GM12878 (cell line): ENCODE measurements at regions not wholly inside any gene's neighbourhood (a gene's known extent, or its start where the extent isn't known, plus 50 kb on each side); places are given as distances from the start of the nearest gene placed in this dataset.
A peak's percentile ranks its signal among the peaks of the same experiment; 100 is the strongest.

Source experiments
- ASH2L ChIP-seq: fragments of 300-600, 200-600 bp; sonication (generic); IDR thresholded peaks from 2 replicates; pipeline ENCODE4 v1.6.1; 2017; ENCODE audit warnings: low read depth, mild to moderate bottlenecking, borderline replicate concordance
- ATF7 ChIP-seq: fragments of 450-650 bp; IDR thresholded peaks from 2 replicates; pipeline ENCODE4 v1.6.1; 2016; ENCODE audit warnings: low read depth, mild to moderate bottlenecking
- CHD1 ChIP-seq: IDR thresholded peaks from 2 replicates; pipeline ENCODE4 v1.6.1; 2012; ENCODE audit warnings: low read depth, low read length, improper control_type of control experiment
- EGR1 ChIP-seq, 2 experiments: IDR thresholded peaks; 1 replicate in 1 of 2; 2 replicates in 1 of 2; pipeline ENCODE4 v1.6.1; 2011 to 2012; ENCODE audit warnings: low read depth in 2 of 2, low read length in 2 of 2, borderline replicate concordance in 1 of 2, mild to moderate bottlenecking in 1 of 2, moderate library complexity in 1 of 2
- ETV6 ChIP-seq, 2 experiments: fragments of 450-650 bp in 1 of 2; IDR thresholded peaks in 1 of 2; conservative IDR thresholded peaks in 1 of 2; 2 replicates each; pipeline ENCODE4 v1.6.1; 2014; ENCODE audit warnings: antibody characterized with exemption in 1 of 2, borderline replicate concordance in 1 of 2, low read depth in 1 of 2, mild to moderate bottlenecking in 1 of 2, moderate library complexity in 1 of 2
- IKZF2 ChIP-seq, 2 experiments: fragments of 450-650 bp; IDR thresholded peaks; 2 replicates each; pipeline ENCODE4 v1.6.1; 2017; ENCODE audit warnings: mild to moderate bottlenecking in 2 of 2, moderate library complexity in 2 of 2
- IRF4 ChIP-seq: IDR thresholded peaks from 2 replicates; pipeline ENCODE4 v1.6.1; 2011; ENCODE audit warnings: low read depth, low read length
- IRF5 ChIP-seq: fragments of 450-650 bp; IDR thresholded peaks from 2 replicates; pipeline ENCODE4 v1.6.1; 2017; ENCODE audit warnings: borderline replicate concordance
- MLLT1 ChIP-seq: fragments of 450-650 bp; IDR thresholded peaks from 2 replicates; pipeline ENCODE4 v1.6.1; 2016; ENCODE audit warnings: mild to moderate bottlenecking
- MTA2 ChIP-seq: fragments of 450-650 bp; IDR thresholded peaks from 2 replicates; pipeline ENCODE4 v1.6.1; 2016; ENCODE audit warnings: low read depth, mild to moderate bottlenecking, moderate library complexity
- MYC ChIP-seq: IDR thresholded peaks from 2 replicates; pipeline ENCODE4 v1.6.1; 2011; ENCODE audit warnings: mild to moderate bottlenecking, low read length, moderate library complexity, inconsistent platforms; ENCODE audit not compliant: insufficient read depth, insufficient replicate concordance, insufficient read length, severe bottlenecking
- NKRF ChIP-seq: fragments of 450-650 bp; conservative IDR thresholded peaks from 2 replicates; pipeline ENCODE4 v1.6.1; 2017; ENCODE audit warnings: mild to moderate bottlenecking, moderate library complexity
- NR2C2 ChIP-seq: IDR thresholded peaks from 2 replicates; pipeline ENCODE4 v1.6.1; 2011; ENCODE audit warnings: borderline replicate concordance, low read depth; ENCODE audit not compliant: control insufficient read depth, insufficient read length
- NR2F1 ChIP-seq: fragments of 450-650 bp; conservative IDR thresholded peaks from 2 replicates; pipeline ENCODE4 v1.6.1; 2017; ENCODE audit warnings: mild to moderate bottlenecking
- POLR2AphosphoS5 ChIP-seq: IDR thresholded peaks from 2 replicates; pipeline ENCODE4 v1.6.1; 2011; ENCODE audit warnings: mild to moderate bottlenecking, low read length, inconsistent platforms
- RAD51 ChIP-seq: fragments of 450-650 bp; IDR thresholded peaks from 2 replicates; pipeline ENCODE4 v1.6.1; 2016; ENCODE audit warnings: moderate library complexity, mild to moderate bottlenecking, inconsistent platforms
- RFX5 ChIP-seq: IDR thresholded peaks from 2 replicates; pipeline ENCODE4 v1.6.1; 2011; ENCODE audit warnings: low read depth, low read length, improper control_type of control experiment
- WRNIP1 ChIP-seq: IDR thresholded peaks from 2 replicates; pipeline ENCODE4 v1.6.1; 2011; ENCODE audit warnings: low read depth, low read length, improper control_type of control experiment, borderline replicate concordance
- ZBED1 ChIP-seq: IDR thresholded peaks from 2 replicates; pipeline ENCODE4 v1.6.1; 2016; ENCODE audit warnings: borderline replicate concordance
- ZNF687 ChIP-seq: fragments of 450-650 bp; IDR thresholded peaks from 2 replicates; pipeline ENCODE4 v1.6.1; 2017; ENCODE audit warnings: mild to moderate bottlenecking, moderate library complexity

GRCh38 chr17:77445760-77446532 lies 305.2 kb downstream of the SEC14L1 start (continued):
- TF ChIP-seq ZNF687, result peak; percentile 46; the same call in 1 of the 2 replicates
- 0 out of 2 replicates have a peak, but pooled peaks have one; percentile 36 for TF ChIP-seq RAD51
- 0 out of 2 replicates have a peak, but pooled peaks have one; percentile 10 for TF ChIP-seq IRF4
- peak; percentile 59 to 94; a peak in 3 of 4 replicates for TF ChIP-seq IKZF2 (IDR thresholded peaks at IDR 0.05)
- no peak for TF ChIP-seq EGR1 (IDR thresholded peaks at IDR 0.05; ENCODE audit: borderline replicate concordance in 1 of 2, low read depth in 2 of 2, low read length in 2 of 2)
- TF ChIP-seq ASH2L, result 0 out of 2 replicates have a peak, but pooled peaks have one; percentile 14
- TF ChIP-seq NR2C2, result no peak
- peak; percentile 14 for TF ChIP-seq MYC
- TF ChIP-seq ATF7, result 0 out of 2 replicates have a peak, but pooled peaks have one; percentile 44
- 0 out of 2 replicates have a peak, but pooled peaks have one; percentile 11 for TF ChIP-seq NKRF
- TF ChIP-seq CHD1, result 0 out of 2 replicates have a peak, but pooled peaks have one; percentile 44
- no peak for TF ChIP-seq IRF5
- 0 out of 2 replicates have a peak, but pooled peaks have one; percentile 41 for TF ChIP-seq ZBED1
- peak; percentile 53 for TF ChIP-seq NR2F1
- TF ChIP-seq WRNIP1, result 0 out of 2 replicates have a peak, but pooled peaks have one; percentile 38
- TF ChIP-seq ETV6 (conservative IDR thresholded peaks at IDR 0.05 in 1 of 2, IDR thresholded peaks at IDR 0.05 in 1 of 2; ENCODE audit: borderline replicate concordance in 1 of 2, low read depth in 1 of 2), result no peak; a peak in 2 of 4 replicates
- TF ChIP-seq MTA2, result peak; percentile 51; the same call in 1 of the 2 replicates
- peak; percentile 46; the same call in 1 of the 2 replicates for TF ChIP-seq RFX5
- TF ChIP-seq MLLT1, result peak; percentile 74
- TF ChIP-seq POLR2AphosphoS5, result peak; percentile 21; the same call in 1 of the 2 replicates
